A673 (cell line): ENCODE measurements at regions not wholly inside any gene's neighbourhood (a gene's known extent, or its start where the extent isn't known, plus 50 kb on each side); places are given as distances from the start of the nearest gene placed in this dataset.

Source experiments
- BruUV-seq: library from RNA; stranded (reverse); fragments of 400-500 nt; replicated peaks from 2 replicates; lab custom pipeline; 2021; lab: Mats Ljungman, UMichigan
- CTCF ChIA-PET: fragments of 300-600 bp; sonication (Branson Sonifier 250); formaldehyde crosslinking; loops from one replicate; lab custom pipeline; 2022; ENCODE audit warnings: antibody characterized with exemption; lab: Charles Lee
- POLR2A ChIA-PET: fragments of 300-600 bp; sonication (Branson Sonifier 250); formaldehyde crosslinking; loops from one replicate; lab custom pipeline; 2022; ENCODE audit warnings: antibody characterized with exemption; ENCODE audit not compliant: low non-redundant PET; lab: Charles Lee
- DNase-seq: peaks from one replicate; pipeline ENCODE4 v3.0.0-alpha.2; 2015; ENCODE audit warnings: low spot score
- H3K27ac ChIP-seq: fragments of 200-600 bp; sonication (generic); 2 replicates; pipeline ENCODE4 v1.5.1; 2016; ENCODE audit warnings: mixed run types, low read depth, mild to moderate bottlenecking, mixed read lengths, antibody characterized with exemption, low read length; ENCODE audit not compliant: poor library complexity, severe bottlenecking
- H3K27me3 ChIP-seq: fragments of 200-600 bp; sonication (generic); replicated peaks from 2 replicates; pipeline ENCODE4 v1.6.1; 2017; ENCODE audit warnings: mixed run types, low read depth, mild to moderate bottlenecking, mixed read lengths, antibody characterized with exemption, low read length; ENCODE audit not compliant: insufficient read depth, poor library complexity
- H3K36me3 ChIP-seq: fragments of 200-600 bp; sonication (generic); 2 replicates; pipeline ENCODE4 v1.6.1; 2016; ENCODE audit warnings: mixed run types, mild to moderate bottlenecking, mixed read lengths, antibody characterized with exemption, low read length; ENCODE audit not compliant: insufficient read depth, poor library complexity, severe bottlenecking
- H3K4me1 ChIP-seq: fragments of 200-600 bp; sonication (generic); 2 replicates; pipeline ENCODE4 v1.6.1; 2017; ENCODE audit warnings: mixed run types, mild to moderate bottlenecking, mixed read lengths, antibody characterized with exemption, low read length; ENCODE audit not compliant: insufficient read depth, poor library complexity, severe bottlenecking
- H3K4me3 ChIP-seq: fragments of 200-600 bp; sonication (generic); 2 replicates; pipeline ENCODE4 v1.5.1; 2016; ENCODE audit warnings: low read depth, mixed run types, mild to moderate bottlenecking, mixed read lengths, low read length; ENCODE audit not compliant: poor library complexity, severe bottlenecking
- H3K9me3 ChIP-seq: fragments of 200-600 bp; sonication (generic); 2 replicates; pipeline ENCODE4 v1.6.1; 2016; ENCODE audit warnings: mixed run types, low read depth, mild to moderate bottlenecking, mixed read lengths, antibody characterized with exemption, low read length; ENCODE audit not compliant: poor library complexity, severe bottlenecking
- CTCF ChIP-seq: fragments of 300-800, 200-600 bp; sonication (generic); conservative IDR thresholded peaks from 2 replicates; pipeline ENCODE4 v1.5.1; 2017; ENCODE audit warnings: low read depth, mild to moderate bottlenecking, antibody characterized with exemption, low read length, moderate library complexity, mixed read lengths
- EZH2 ChIP-seq: fragments of 200-600 bp; sonication (generic); IDR thresholded peaks from 2 replicates; pipeline ENCODE4 v1.6.1; 2017; ENCODE audit warnings: borderline replicate concordance, low read depth, mild to moderate bottlenecking, mixed read lengths, antibody characterized with exemption, low read length; ENCODE audit not compliant: poor library complexity, severe bottlenecking
- intact Hi-C: fragments of 100-400 bp; cut with micrococcal nuclease; formaldehyde crosslinking; loops from one replicate; pipeline ENCODE4 v1.10.0; 2022; ENCODE audit not compliant: unreplicated experiment

GRCh38 chr1:209030454-209031167 lies 552.9 kb upstream of the CAMK1G start:
- Histone ChIP-seq H3K36me3 (no peaks in the 10 kb centered on the region), H3K4me3 (no peak overlapping the region), H3K4me1 (no peaks in the 10 kb centered on the region), H3K27ac (no peak overlapping the region), H3K9me3 (no peaks in the 10 kb centered on the region), H3K27me3 (no peaks in the 10 kb centered on the region)
- ChIA-PET POLR2A (no interaction called here), CTCF (no interaction called here)
- intact Hi-C loops: no loop called here
- no TSS peak for BruUV-seq
- TF ChIP-seq CTCF: no peak
- no peak for DNase-seq

- Histone ChIP-seq H3K27ac (no peak overlapping the region), H3K9me3 (no peaks in the 10 kb centered on the region), H3K27me3 (no peaks in the 10 kb centered on the region), H3K4me1 (no peaks in the 10 kb centered on the region), H3K4me3 (no peak overlapping the region), H3K36me3 (no peaks in the 10 kb centered on the region)
- CTCF ChIA-PET: no interaction called here
- no TSS peak for BruUV-seq
- no peak for DNase-seq
- POLR2A ChIA-PET: no interaction called here
- TF ChIP-seq EZH2 (no peak), CTCF (no peak)
- intact Hi-C loops: no loop called here
Observed at GRCh38 chr1:209037064-209037463, 546.5 kb upstream of the CAMK1G start.

- no peak for DNase-seq
- intact Hi-C loops: no loop called here
- ChIA-PET CTCF (no interaction called here), POLR2A (no interaction called here)
- Histone ChIP-seq H3K4me3 (no peak overlapping the region), H3K27me3 (no peaks in the 10 kb centered on the region), H3K27ac (no peak overlapping the region), H3K9me3 (no peaks in the 10 kb centered on the region), H3K4me1 (no peaks in the 10 kb centered on the region), H3K36me3 (no peaks in the 10 kb centered on the region)
- BruUV-seq: no TSS peak
- no peak for TF ChIP-seq EZH2
- no peak for TF ChIP-seq CTCF
Observed at GRCh38 chr1:209038316-209038715, 545.2 kb upstream of the CAMK1G start.
